ENCODE measurements at regions not wholly inside any gene's neighbourhood (a gene's known extent, or its start where the extent isn't known, plus 50 kb on each side); places are given as distances from the start of the nearest gene placed in this dataset.

- Histone ChIP-seq H3K4me2 (peak overlapping the region; percentile 15; the same call in 1 of the 2 replicates), H3K9me3 (ENCODE audit: insufficient read depth, low read depth) (no peaks in the 10 kb centered on the region), H3K4me3 (no peak overlapping the region), H3F3A (ENCODE audit: insufficient read depth, low read depth) (no peaks in the 10 kb centered on the region), H2AFZ (no peak overlapping the region), H3K27ac (no peak overlapping the region), H3K36me3 (ENCODE audit: low read depth) (no peaks in the 10 kb centered on the region), H3K27me3 (ENCODE audit: insufficient read depth, low read depth) (no peaks in the 10 kb centered on the region), H3K9me2 (ENCODE audit: insufficient read depth) (0 out of 2 replicates have a peak, but pooled peaks cover 6% of the 10 kb centered on the region), H3K4me1 (replicated peaks; ENCODE audit: insufficient read depth) (no peaks in the 10 kb centered on the region), H3K79me2 (ENCODE audit: low read depth) (no peaks in the 10 kb centered on the region), H4K20me1 (ENCODE audit: insufficient read depth) (0 out of 2 replicates have a peak, but pooled peaks cover 4% of the 10 kb centered on the region)
- no peak for TF ChIP-seq EZH2 (IDR thresholded peaks at IDR 0.05; ENCODE audit: low read depth)
- DNase-seq = no peak
- no TSS peak for BruUV-seq (replicated peaks)
- CTCF ChIA-PET = no interaction called here
- POLR2A ChIA-PET (ENCODE audit: unreplicated experiment) = no interaction called here
- intact Hi-C loops (cut with micrococcal nuclease; ENCODE audit: unreplicated experiment) = no loop called here
Observed at GRCh38 chr1:189929501-189930099, 548.1 kb downstream of the BRINP3 start.

- no peaks in the 10 kb centered on the region for H3K4me1 ChIP-seq (replicated peaks; ENCODE audit: insufficient read depth)
- no peaks in the 10 kb centered on the region for H3K27me3 ChIP-seq (ENCODE audit: insufficient read depth, low read depth)
- 0 out of 2 replicates have a peak, but pooled peaks cover 6% of the 10 kb centered on the region for H3K9me2 ChIP-seq (ENCODE audit: insufficient read depth)
- ChIA-PET POLR2A (ENCODE audit: unreplicated experiment) (no interaction called here), CTCF (no interaction called here)
- intact Hi-C loops (cut with micrococcal nuclease; ENCODE audit: unreplicated experiment) = no loop called here
- H3K9me3 ChIP-seq (ENCODE audit: insufficient read depth, low read depth) = no peaks in the 10 kb centered on the region; the same call in 1 of the 2 replicates
- no peaks in the 10 kb centered on the region for H3K36me3 ChIP-seq (ENCODE audit: low read depth)
- no peak overlapping the region for H2AFZ ChIP-seq
- H4K20me1 ChIP-seq (ENCODE audit: insufficient read depth) = no peaks in the 10 kb centered on the region
- no peak overlapping the region for H3K27ac ChIP-seq
- no peak for TF ChIP-seq CTCF (conservative IDR thresholded peaks at IDR 0.05)
- TF ChIP-seq EZH2 (IDR thresholded peaks at IDR 0.05; ENCODE audit: low read depth) = no peak
- no peaks in the 10 kb centered on the region for H3K79me2 ChIP-seq (ENCODE audit: low read depth)
- H3F3A ChIP-seq (ENCODE audit: insufficient read depth, low read depth) = no peaks in the 10 kb centered on the region
- no peak overlapping the region for H3K4me2 ChIP-seq
- no TSS peak for BruUV-seq (replicated peaks)
- no peak overlapping the region for H3K4me3 ChIP-seq
- DNase-seq = no peak
Observed at GRCh38 chr1:189936861-189937260, 540.8 kb downstream of the BRINP3 start.

GRCh38 chr1:189939967-189940366 lies 537.7 kb downstream of the BRINP3 start:
- no peaks in the 10 kb centered on the region for H3K4me1 ChIP-seq (replicated peaks; ENCODE audit: insufficient read depth)
- no peaks in the 10 kb centered on the region for H3K9me2 ChIP-seq (ENCODE audit: insufficient read depth)
- CTCF ChIA-PET = no interaction called here
- TF ChIP-seq EZH2 (IDR thresholded peaks at IDR 0.05; ENCODE audit: low read depth) (no peak), CTCF (conservative IDR thresholded peaks at IDR 0.05) (no peak)
- H3F3A ChIP-seq (ENCODE audit: insufficient read depth, low read depth) = no peaks in the 10 kb centered on the region
- no peaks in the 10 kb centered on the region for H4K20me1 ChIP-seq (ENCODE audit: insufficient read depth)
- H2AFZ ChIP-seq = no peak overlapping the region
- POLR2A ChIA-PET (ENCODE audit: unreplicated experiment) = no interaction called here
- no peak overlapping the region for H3K4me2 ChIP-seq
- intact Hi-C loops (cut with micrococcal nuclease; ENCODE audit: unreplicated experiment) = no loop called here
- DNase-seq = no peak
- H3K9me3 ChIP-seq (ENCODE audit: insufficient read depth, low read depth) = no peaks in the 10 kb centered on the region; the same call in 1 of the 2 replicates
- H3K79me2 ChIP-seq (ENCODE audit: low read depth) = no peaks in the 10 kb centered on the region
- BruUV-seq (replicated peaks) = no TSS peak
- no peaks in the 10 kb centered on the region for H3K36me3 ChIP-seq (ENCODE audit: low read depth)
- no peak overlapping the region for H3K27ac ChIP-seq
- H3K27me3 ChIP-seq (ENCODE audit: insufficient read depth, low read depth) = no peaks in the 10 kb centered on the region
- H3K4me3 ChIP-seq = no peak overlapping the region

GRCh38 chr1:189941922-189942321 lies 535.7 kb downstream of the BRINP3 start:
- no peak for DNase-seq
- Histone ChIP-seq H2AFZ (no peak overlapping the region), H3K36me3 (ENCODE audit: low read depth) (no peaks in the 10 kb centered on the region), H3K4me2 (no peak overlapping the region), H4K20me1 (ENCODE audit: insufficient read depth) (no peaks in the 10 kb centered on the region), H3K9me2 (ENCODE audit: insufficient read depth) (no peaks in the 10 kb centered on the region), H3K27me3 (ENCODE audit: insufficient read depth, low read depth) (no peaks in the 10 kb centered on the region), H3K4me1 (replicated peaks; ENCODE audit: insufficient read depth) (no peaks in the 10 kb centered on the region), H3K79me2 (ENCODE audit: low read depth) (no peaks in the 10 kb centered on the region), H3K4me3 (no peak overlapping the region), H3F3A (ENCODE audit: insufficient read depth, low read depth) (no peaks in the 10 kb centered on the region), H3K27ac (no peak overlapping the region), H3K9me3 (ENCODE audit: insufficient read depth, low read depth) (no peaks in the 10 kb centered on the region; the same call in 1 of the 2 replicates)
- BruUV-seq (replicated peaks) = no TSS peak
- no peak for TF ChIP-seq EZH2 (IDR thresholded peaks at IDR 0.05; ENCODE audit: low read depth)
- no peak for TF ChIP-seq CTCF (conservative IDR thresholded peaks at IDR 0.05)
- CTCF ChIA-PET = no interaction called here
- intact Hi-C loops (cut with micrococcal nuclease; ENCODE audit: unreplicated experiment) = no loop called here
- POLR2A ChIA-PET (ENCODE audit: unreplicated experiment) = no interaction called here

Data from PC-9 (cell line).